Activated naive CD8-positive, alpha-beta T cell treated with anti-CD3 and anti-CD28 coated beads, Interleukin-2, amount 50 U/mL, for 24 hours (primary cell): ENCODE measurements at regions not wholly inside any gene's neighbourhood (a gene's known extent, or its start where the extent isn't known, plus 50 kb on each side); places are given as distances from the start of the nearest gene placed in this dataset.

Source experiments
- ATAC-seq: fragments of 150-1000 bp; cut with Tn5 transposase; one replicate; pipeline ENCODE4 v1.10.0; 2021
- DNase-seq: peaks from one replicate; pipeline ENCODE4 v3.0.0; 2021
- H3K27ac Mint-ChIP-seq: one replicate; pipeline ENCODE4 v1.8.0; 2021; ENCODE audit warnings: mild to moderate bottlenecking, mixed read lengths
- H3K27me3 Mint-ChIP-seq: one replicate; pipeline ENCODE4 v1.8.0; 2021; ENCODE audit warnings: mixed read lengths
- H3K36me3 Mint-ChIP-seq: one replicate; pipeline ENCODE4 v1.8.0; 2021; ENCODE audit warnings: low read depth, mixed read lengths
- H3K4me1 Mint-ChIP-seq: one replicate; pipeline ENCODE4 v1.8.0; 2021; ENCODE audit warnings: mixed read lengths
- H3K4me3 Mint-ChIP-seq: one replicate; pipeline ENCODE4 v1.8.0; 2021; ENCODE audit warnings: mild to moderate bottlenecking, moderate library complexity, mixed read lengths
- H3K9me3 Mint-ChIP-seq: one replicate; pipeline ENCODE4 v1.8.0; 2021; ENCODE audit warnings: mixed read lengths

- no peak for DNase-seq
- no peaks in the 10 kb centered on the region for H3K9me3 Mint-ChIP-seq
- H3K4me1 Mint-ChIP-seq = no peaks in the 10 kb centered on the region
- H3K27ac Mint-ChIP-seq = no peak overlapping the region
- no peaks in the 10 kb centered on the region for H3K36me3 Mint-ChIP-seq
- no peak for ATAC-seq
- H3K27me3 Mint-ChIP-seq = peaks cover 5% of the 10 kb centered on the region
- H3K4me3 Mint-ChIP-seq = no peak overlapping the region
Measured at GRCh38 chr4:54495091-54495490, 162.7 kb upstream of the KIT start.

GRCh38 chr4:54495641-54496040 lies 162.1 kb upstream of the KIT start:
- DNase-seq (no peak), ATAC-seq (no peak)
- Mint-ChIP-seq H3K4me1 (no peaks in the 10 kb centered on the region), H3K27ac (no peak overlapping the region), H3K9me3 (no peaks in the 10 kb centered on the region), H3K4me3 (no peak overlapping the region), H3K36me3 (no peaks in the 10 kb centered on the region), H3K27me3 (peaks cover 5% of the 10 kb centered on the region)

GRCh38 chr4:54496412-54496811 lies 161.3 kb upstream of the KIT start:
- DNase-seq (no peak), ATAC-seq (no peak)
- Mint-ChIP-seq H3K27ac (no peak overlapping the region), H3K9me3 (no peaks in the 10 kb centered on the region), H3K4me3 (no peak overlapping the region), H3K27me3 (peaks cover 7% of the 10 kb centered on the region), H3K4me1 (no peaks in the 10 kb centered on the region), H3K36me3 (no peaks in the 10 kb centered on the region)

GRCh38 chr4:54497947-54498346 lies 159.8 kb upstream of the KIT start:
- ATAC-seq (no peak), DNase-seq (no peak)
- Mint-ChIP-seq H3K9me3 (no peaks in the 10 kb centered on the region), H3K27me3 (peaks cover 7% of the 10 kb centered on the region), H3K27ac (no peak overlapping the region), H3K36me3 (no peaks in the 10 kb centered on the region), H3K4me3 (no peak overlapping the region), H3K4me1 (no peaks in the 10 kb centered on the region)

GRCh38 chr4:54498661-54499111 lies 159.1 kb upstream of the KIT start:
- H3K27ac Mint-ChIP-seq = no peak overlapping the region
- no peaks in the 10 kb centered on the region for H3K4me1 Mint-ChIP-seq
- H3K9me3 Mint-ChIP-seq = no peaks in the 10 kb centered on the region
- ATAC-seq (no peak), DNase-seq (no peak)
- peaks cover 7% of the 10 kb centered on the region for H3K27me3 Mint-ChIP-seq
- H3K4me3 Mint-ChIP-seq = no peak overlapping the region
- H3K36me3 Mint-ChIP-seq = no peaks in the 10 kb centered on the region

- Mint-ChIP-seq H3K27me3 (peaks cover 7% of the 10 kb centered on the region), H3K36me3 (no peaks in the 10 kb centered on the region), H3K27ac (no peak overlapping the region), H3K9me3 (no peaks in the 10 kb centered on the region), H3K4me1 (no peaks in the 10 kb centered on the region), H3K4me3 (no peak overlapping the region)
- DNase-seq = no peak
- no peak for ATAC-seq
Measured at GRCh38 chr4:54499308-54500074, 158.3 kb upstream of the KIT start.

GRCh38 chr4:54505362-54505761 lies 152.4 kb upstream of the KIT start:
- no peak for DNase-seq
- peaks cover 2% of the 10 kb centered on the region for H3K27me3 Mint-ChIP-seq
- peaks cover 10% of the 10 kb centered on the region for H3K9me3 Mint-ChIP-seq
- H3K4me1 Mint-ChIP-seq = no peaks in the 10 kb centered on the region
- no peak overlapping the region for H3K27ac Mint-ChIP-seq
- no peak overlapping the region for H3K4me3 Mint-ChIP-seq
- ATAC-seq = no peak
- H3K36me3 Mint-ChIP-seq = no peaks in the 10 kb centered on the region

- DNase-seq = no peak
- H3K27ac Mint-ChIP-seq = no peak overlapping the region
- H3K36me3 Mint-ChIP-seq = no peaks in the 10 kb centered on the region
- H3K4me3 Mint-ChIP-seq = no peak overlapping the region
- ATAC-seq = no peak
- no peaks in the 10 kb centered on the region for H3K4me1 Mint-ChIP-seq
- peaks cover 10% of the 10 kb centered on the region for H3K9me3 Mint-ChIP-seq
- no peaks in the 10 kb centered on the region for H3K27me3 Mint-ChIP-seq
Measured at GRCh38 chr4:54505996-54506395, 151.8 kb upstream of the KIT start.

GRCh38 chr4:54509057-54509456 lies 148.7 kb upstream of the KIT start:
- peaks cover 10% of the 10 kb centered on the region for H3K9me3 Mint-ChIP-seq
- H3K27ac Mint-ChIP-seq = no peak overlapping the region
- H3K36me3 Mint-ChIP-seq = no peaks in the 10 kb centered on the region
- DNase-seq (no peak), ATAC-seq (no peak)
- no peaks in the 10 kb centered on the region for H3K4me1 Mint-ChIP-seq
- no peak overlapping the region for H3K4me3 Mint-ChIP-seq
- H3K27me3 Mint-ChIP-seq = no peaks in the 10 kb centered on the region

- ATAC-seq = no peak
- Mint-ChIP-seq H3K36me3 (no peaks in the 10 kb centered on the region), H3K9me3 (no peaks in the 10 kb centered on the region), H3K4me1 (no peaks in the 10 kb centered on the region), H3K27me3 (no peaks in the 10 kb centered on the region), H3K27ac (no peak overlapping the region), H3K4me3 (no peak overlapping the region)
- DNase-seq = no peak
Measured at GRCh38 chr4:54513204-54513603, 144.6 kb upstream of the KIT start.

- H3K4me3 Mint-ChIP-seq = no peak overlapping the region
- ATAC-seq = no peak
Measured at GRCh38 chr4:54513741-54514140, 144.0 kb upstream of the KIT start.

GRCh38 chr4:54516556-54517215 lies 141.1 kb upstream of the KIT start:
- DNase-seq (no peak), ATAC-seq (no peak)
- Mint-ChIP-seq H3K27me3 (no peaks in the 10 kb centered on the region), H3K36me3 (no peaks in the 10 kb centered on the region), H3K27ac (no peak overlapping the region), H3K4me3 (no peak overlapping the region), H3K4me1 (no peaks in the 10 kb centered on the region), H3K9me3 (no peaks in the 10 kb centered on the region)

More at GRCh38 chr4:54513741-54514140, 144.0 kb upstream of the KIT start:
- Mint-ChIP-seq H3K36me3 (no peaks in the 10 kb centered on the region), H3K27ac (no peak overlapping the region), H3K27me3 (no peaks in the 10 kb centered on the region), H3K4me1 (no peaks in the 10 kb centered on the region), H3K9me3 (no peaks in the 10 kb centered on the region)
- no peak for DNase-seq

GRCh38 chr4:54517781-54518444 lies 139.8 kb upstream of the KIT start:
- no peak for DNase-seq
- Mint-ChIP-seq H3K4me1 (no peaks in the 10 kb centered on the region), H3K9me3 (no peaks in the 10 kb centered on the region), H3K36me3 (no peaks in the 10 kb centered on the region), H3K4me3 (no peak overlapping the region), H3K27me3 (no peaks in the 10 kb centered on the region), H3K27ac (no peak overlapping the region)
- ATAC-seq = no peak

- ATAC-seq = no peak
- Mint-ChIP-seq H3K4me3 (no peak overlapping the region), H3K36me3 (no peaks in the 10 kb centered on the region), H3K27ac (no peak overlapping the region), H3K4me1 (no peaks in the 10 kb centered on the region), H3K27me3 (no peaks in the 10 kb centered on the region), H3K9me3 (no peaks in the 10 kb centered on the region)
- DNase-seq = no peak
Measured at GRCh38 chr4:54525602-54526001, 132.2 kb upstream of the KIT start.

GRCh38 chr4:54526560-54526959 lies 131.2 kb upstream of the KIT start:
- Mint-ChIP-seq H3K27ac (no peak overlapping the region), H3K4me3 (no peak overlapping the region), H3K27me3 (no peaks in the 10 kb centered on the region), H3K4me1 (no peaks in the 10 kb centered on the region), H3K36me3 (no peaks in the 10 kb centered on the region), H3K9me3 (no peaks in the 10 kb centered on the region)
- ATAC-seq = no peak
- no peak for DNase-seq
